ENCODE measurements at regions not wholly inside any gene's neighbourhood (a gene's known extent, or its start where the extent isn't known, plus 50 kb on each side); places are given as distances from the start of the nearest gene placed in this dataset.
"Not testable (repeated sequence)": the region's sequence is repeated elsewhere in the genome, so short reads cannot be mapped to it uniquely, and the experiment has no call there.

- Histone ChIP-seq H3K4me3 (no peak overlapping the region), H3K9me3 (replicated peaks) (no peaks in the 10 kb centered on the region; the same call in 1 of the 2 replicates)
- no peak for DNase-seq
These were observed 475.7 kb downstream of the USP25 start for GRCh38 chr21:16205527-16205926.

DNA sequence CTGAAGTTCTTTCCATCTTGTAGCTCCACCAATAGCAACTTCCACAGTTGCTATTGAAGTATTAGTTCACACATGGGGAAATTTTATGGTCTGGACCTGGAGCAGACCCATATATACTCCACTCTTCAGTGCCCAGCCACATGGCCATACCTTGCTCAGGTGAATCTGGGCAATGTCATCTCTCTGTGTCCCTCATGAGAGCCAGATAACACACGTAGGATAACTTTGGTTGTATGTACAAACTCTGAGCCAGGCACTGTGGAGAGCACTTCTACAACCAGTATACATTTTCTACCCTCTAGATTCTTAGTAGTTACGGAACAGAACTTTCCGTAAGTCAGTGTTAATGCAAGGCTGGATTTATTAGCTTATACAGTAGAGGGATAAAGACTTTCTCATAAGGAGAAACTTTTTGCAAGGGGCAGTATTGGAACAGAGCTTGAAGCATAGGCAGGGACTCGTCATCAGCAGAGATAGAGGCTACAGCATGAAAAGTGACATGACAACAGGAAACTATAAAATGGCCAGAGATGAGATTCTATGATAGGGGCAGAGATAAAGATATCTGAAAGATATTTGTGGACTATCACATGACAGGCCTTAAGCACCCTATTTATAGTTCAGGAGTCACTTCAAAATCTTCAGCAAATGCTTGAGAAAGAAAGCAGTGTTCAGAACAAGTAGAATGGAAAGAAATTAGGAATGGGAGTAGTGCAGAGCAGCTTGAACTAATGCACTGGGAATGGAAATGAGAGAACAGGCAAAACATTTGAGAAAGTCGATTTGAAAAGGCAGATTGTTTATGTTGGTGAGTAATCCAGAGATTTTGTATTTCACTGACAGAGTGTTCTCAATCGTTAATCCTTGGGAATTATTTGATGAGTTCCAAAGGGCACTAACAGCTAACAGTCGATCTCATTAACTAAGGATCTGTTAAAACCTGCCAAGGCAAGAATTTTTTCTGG, 481.8 kb downstream of the USP25 start:
- no peaks in the 10 kb centered on the region for H3K9me3 ChIP-seq (replicated peaks)
- H3K36me3 ChIP-seq = no peaks in the 10 kb centered on the region
- peak in 1 of 2 experiments; percentile 15 for DNase-seq
- peaks cover 13% of the 10 kb centered on the region for H3K4me1 ChIP-seq
- no peak overlapping the region for H3K4me3 ChIP-seq
- no peaks in the 10 kb centered on the region for H3K27me3 ChIP-seq
- no peak overlapping the region for H3K27ac ChIP-seq

More at GRCh38 chr21:16205527-16205926, 475.7 kb downstream of the USP25 start:
- Histone ChIP-seq H3K36me3 (no peaks in the 10 kb centered on the region; the same call in 1 of the 2 replicates), H3K27ac (no peak overlapping the region), H3K4me1 (no peaks in the 10 kb centered on the region), H3K27me3 (no peaks in the 10 kb centered on the region)

DNA sequence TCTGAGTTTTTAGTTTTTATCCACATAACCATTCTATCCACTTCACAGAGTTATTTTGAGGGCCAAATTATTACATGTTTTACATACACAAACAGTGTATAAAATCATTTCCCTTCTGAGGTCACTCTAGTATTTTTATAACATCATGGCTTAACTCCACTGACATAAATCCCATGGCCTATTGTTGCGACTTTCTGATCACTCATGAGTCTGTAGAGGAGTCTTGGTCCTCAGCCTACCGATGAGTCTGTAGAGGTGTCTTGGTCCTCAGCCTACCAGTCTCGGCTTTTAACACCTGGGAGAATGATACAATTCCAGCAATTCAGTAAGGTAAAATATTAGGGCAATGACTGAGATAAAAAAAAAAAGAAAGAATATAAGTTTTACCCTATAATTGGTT, 483.7 kb downstream of the USP25 start:
- H3K36me3 ChIP-seq = no peaks in the 10 kb centered on the region
- no peak overlapping the region for H3K27ac ChIP-seq
- no peak overlapping the region for H3K4me3 ChIP-seq
- no peaks in the 10 kb centered on the region for H3K27me3 ChIP-seq
- no peaks in the 10 kb centered on the region for H3K9me3 ChIP-seq (replicated peaks)
- DNase-seq = no peak
- H3K4me1 ChIP-seq = peaks cover 21% of the 10 kb centered on the region

GRCh38 chr21:16215193-16215592, 485.4 kb downstream of the USP25 start:
- no peak for DNase-seq
- Histone ChIP-seq H3K9me3 (replicated peaks) (no peaks in the 10 kb centered on the region), H3K27ac (no peak overlapping the region), H3K4me3 (no peak overlapping the region), H3K4me1 (peaks cover 21% of the 10 kb centered on the region), H3K36me3 (no peaks in the 10 kb centered on the region; the same call in 1 of the 2 replicates), H3K27me3 (no peaks in the 10 kb centered on the region)

- DNase-seq = peak in 1 of 2 experiments; percentile 23
- Histone ChIP-seq H3K9me3 (replicated peaks) (no peaks in the 10 kb centered on the region), H3K36me3 (no peaks in the 10 kb centered on the region; the same call in 1 of the 2 replicates), H3K4me3 (no peak overlapping the region), H3K4me1 (peaks cover 21% of the 10 kb centered on the region), H3K27me3 (no peaks in the 10 kb centered on the region), H3K27ac (no peak overlapping the region)
These were observed 485.9 kb downstream of the USP25 start for GRCh38 chr21:16215663-16216183.

DNA sequence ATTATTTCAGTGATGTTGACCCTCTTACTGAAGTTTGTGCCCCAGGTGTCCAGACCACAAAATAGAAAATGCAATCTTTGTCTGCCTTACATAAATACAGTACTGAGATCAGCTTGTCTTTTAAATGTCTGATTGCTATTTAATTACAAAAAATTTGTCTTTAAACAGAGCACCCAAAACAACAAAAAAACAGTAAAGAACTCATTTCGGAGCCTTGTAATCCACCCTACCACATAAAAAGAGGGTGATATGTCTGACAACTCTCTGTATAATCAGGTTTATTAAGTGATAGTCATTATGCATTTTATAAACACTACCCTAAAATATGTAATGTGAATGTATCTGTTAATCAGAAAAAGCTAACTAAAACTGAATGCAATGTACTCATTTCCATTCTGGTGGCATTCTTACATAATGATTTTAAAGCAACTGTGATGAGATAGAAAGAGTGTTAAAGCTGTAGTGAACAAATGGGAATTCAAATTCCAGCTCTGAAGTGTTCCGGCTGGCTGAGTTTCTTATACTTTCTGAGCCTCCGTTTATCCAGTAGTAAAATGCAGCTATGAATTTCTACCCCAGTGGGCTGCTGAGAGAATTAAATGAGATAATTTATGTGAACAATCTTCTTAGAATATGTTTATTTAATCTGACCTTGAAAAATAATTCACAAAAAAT, 486.6 kb downstream of the USP25 start:
- Histone ChIP-seq H3K4me1 (peaks cover 21% of the 10 kb centered on the region), H3K27me3 (no peaks in the 10 kb centered on the region), H3K4me3 (no peak overlapping the region), H3K27ac (no peak overlapping the region; the same call in 1 of the 2 replicates), H3K36me3 (no peaks in the 10 kb centered on the region; the same call in 1 of the 2 replicates), H3K9me3 (replicated peaks) (no peaks in the 10 kb centered on the region)
- peak in 1 of 2 experiments; percentile 46 for DNase-seq

GRCh38 chr21:16218682-16219343, 489.0 kb downstream of the USP25 start:
- Histone ChIP-seq H3K9me3 (replicated peaks) (no peaks in the 10 kb centered on the region), H3K27me3 (no peaks in the 10 kb centered on the region), H3K4me3 (no peak overlapping the region), H3K4me1 (peaks cover 21% of the 10 kb centered on the region), H3K27ac (no peak overlapping the region), H3K36me3 (peaks cover 4% of the 10 kb centered on the region)
- DNase-seq = no peak

- H3K9me3 ChIP-seq (replicated peaks); H3K4me3 ChIP-seq; H3K27me3 ChIP-seq; H3K4me1 ChIP-seq; DNase-seq; H3K36me3 ChIP-seq; H3K27ac ChIP-seq: not testable (repeated sequence)
These were observed 495.0 kb downstream of the USP25 start for GRCh38 chr21:16224756-16225155.

DNA sequence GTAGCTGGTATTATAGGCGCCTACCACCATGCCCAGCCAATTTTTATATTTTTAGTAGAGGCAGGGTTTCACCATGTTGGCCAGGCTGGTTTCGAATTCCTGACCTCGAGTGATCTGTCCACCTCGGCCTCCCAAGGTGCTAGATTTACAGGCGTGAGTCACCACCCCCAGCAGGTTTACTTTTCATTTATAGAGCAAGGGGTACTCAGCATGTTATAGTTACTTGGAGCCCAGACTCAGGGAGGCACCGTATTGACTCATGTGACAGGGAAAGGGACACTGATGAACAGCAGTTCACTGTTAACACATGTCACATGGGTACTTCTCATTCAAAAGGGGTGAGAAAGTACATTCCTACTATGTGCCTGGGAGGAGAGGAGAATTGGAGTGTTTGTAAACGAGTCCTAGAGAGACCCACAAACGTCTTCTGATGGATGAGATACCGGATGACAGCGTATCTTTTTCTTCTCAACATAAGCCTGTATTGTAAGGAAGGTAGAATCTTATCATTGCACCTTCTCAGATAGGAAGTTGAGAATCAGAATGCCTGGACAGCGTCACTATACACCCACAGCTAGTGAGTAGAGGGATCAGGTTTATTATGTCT, 510.0 kb downstream of the USP25 start:
- Histone ChIP-seq H3K4me1 (no peaks in the 10 kb centered on the region), H3K27me3 (no peaks in the 10 kb centered on the region), H3K9me3 (replicated peaks) (no peaks in the 10 kb centered on the region; the same call in 1 of the 2 replicates), H3K27ac (no peak overlapping the region), H3K4me3 (no peak overlapping the region), H3K36me3 (no peaks in the 10 kb centered on the region)
- no peak for DNase-seq

GRCh38 chr21:16241016-16241415, 511.2 kb downstream of the USP25 start:
- no peaks in the 10 kb centered on the region for H3K4me1 ChIP-seq
- no peaks in the 10 kb centered on the region; the same call in 1 of the 2 replicates for H3K9me3 ChIP-seq (replicated peaks)
- H3K27ac ChIP-seq = no peak overlapping the region
- H3K36me3 ChIP-seq = no peaks in the 10 kb centered on the region
- DNase-seq = no peak
- no peaks in the 10 kb centered on the region for H3K27me3 ChIP-seq
- H3K4me3 ChIP-seq = no peak overlapping the region

GRCh38 chr21:16241479-16241963, 511.7 kb downstream of the USP25 start:
- no peak overlapping the region for H3K27ac ChIP-seq
- H3K4me1 ChIP-seq = no peaks in the 10 kb centered on the region
- no peak overlapping the region for H3K4me3 ChIP-seq
- H3K9me3 ChIP-seq (replicated peaks) = no peaks in the 10 kb centered on the region; the same call in 1 of the 2 replicates
- no peak for DNase-seq
- H3K27me3 ChIP-seq = no peaks in the 10 kb centered on the region
- H3K36me3 ChIP-seq = no peaks in the 10 kb centered on the region

DNA sequence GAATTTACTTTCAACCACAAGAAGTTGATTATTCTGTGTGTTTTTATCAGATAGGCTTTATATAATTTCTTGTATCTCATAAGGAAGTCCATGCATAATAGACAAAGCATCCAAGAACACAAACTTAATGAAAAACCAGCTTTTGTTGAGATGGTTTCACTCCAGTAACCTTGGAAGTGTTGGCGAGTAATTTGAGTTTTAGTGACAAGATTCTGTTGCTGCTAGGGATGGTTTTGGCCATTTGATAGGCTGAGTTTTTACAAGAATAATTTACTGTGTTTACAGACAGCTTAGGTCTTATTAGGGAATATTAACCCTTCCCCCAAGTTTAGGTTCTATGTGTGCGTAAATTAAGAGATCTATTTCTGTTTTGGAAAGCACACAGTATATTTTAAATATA, 513.6 kb downstream of the USP25 start:
- no peak for DNase-seq
- H3K36me3 ChIP-seq = no peaks in the 10 kb centered on the region

GRCh38 chr21:16248705-16249104, 518.9 kb downstream of the USP25 start:
- no peak overlapping the region for H3K27ac ChIP-seq
- H3K4me1 ChIP-seq = no peaks in the 10 kb centered on the region
- no peak overlapping the region for H3K4me3 ChIP-seq
- no peaks in the 10 kb centered on the region for H3K36me3 ChIP-seq
- no peaks in the 10 kb centered on the region for H3K27me3 ChIP-seq
- DNase-seq = no peak
- no peaks in the 10 kb centered on the region for H3K9me3 ChIP-seq (replicated peaks)

More for the DNA sequence above, 513.6 kb downstream of the USP25 start:
- no peak overlapping the region for H3K4me3 ChIP-seq
- H3K27me3 ChIP-seq = no peaks in the 10 kb centered on the region
- H3K4me1 ChIP-seq = no peaks in the 10 kb centered on the region
- H3K27ac ChIP-seq = no peak overlapping the region
- no peaks in the 10 kb centered on the region; the same call in 1 of the 2 replicates for H3K9me3 ChIP-seq (replicated peaks)

GRCh38 chr21:16250273-16250672, 520.5 kb downstream of the USP25 start:
- Histone ChIP-seq H3K9me3 (replicated peaks) (no peaks in the 10 kb centered on the region), H3K4me1 (no peaks in the 10 kb centered on the region), H3K4me3 (no peak overlapping the region), H3K27me3 (no peaks in the 10 kb centered on the region), H3K27ac (no peak overlapping the region), H3K36me3 (no peaks in the 10 kb centered on the region; the same call in 1 of the 2 replicates)
- no peak for DNase-seq
